HEK293 (cell line): ENCODE measurements at regions not wholly inside any gene's neighbourhood (a gene's known extent, or its start where the extent isn't known, plus 50 kb on each side); places are given as distances from the start of the nearest gene placed in this dataset.

Experiments
- CTCF ChIA-PET: fragments of 350-600 bp; formaldehyde crosslinking; extraction: SDS; loops from one replicate; lab custom pipeline; 2021; ENCODE audit warnings: antibody characterized with exemption; lab: Yijun Ruan, JAX
- POLR2A ChIA-PET: fragments of 300-600 bp; formaldehyde crosslinking; extraction: SDS; loops from one replicate; lab custom pipeline; 2020; ENCODE audit warnings: antibody characterized with exemption, inconsistent platforms; lab: Yijun Ruan, JAX
- H3K27ac ChIP-seq: fragments of 200-500 bp; sonication (Bioruptor generic); 2 replicates; pipeline ENCODE4 v1.5.1; 2014; ENCODE audit warnings: low read depth, low read length, control low read depth, inconsistent platforms; ENCODE audit errors: extremely low read depth
- H3K36me3 ChIP-seq, 2 experiments: fragments of 200-500 bp in 1 of 2; sonication (Bioruptor generic) in 1 of 2; 1 replicate in 1 of 2; 2 replicates in 1 of 2; pipeline ENCODE4 v1.5.1; 2014 to 2017; ENCODE audit warnings: inconsistent platforms in 2 of 2, low read length in 2 of 2; ENCODE audit not compliant: control insufficient read depth in 2 of 2, insufficient read depth in 1 of 2
- H3K4me1 ChIP-seq: fragments of 200-500 bp; sonication (Bioruptor generic); 2 replicates; pipeline ENCODE4 v1.5.1; 2014; ENCODE audit warnings: mild to moderate bottlenecking, low read length, inconsistent platforms; ENCODE audit not compliant: control insufficient read depth, insufficient read depth
- H3K4me3 ChIP-seq: 2 replicates; pipeline ENCODE4 v1.5.1; 2011; ENCODE audit warnings: low read depth, mild to moderate bottlenecking, control low read depth, low read length, moderate library complexity
- H3K9me3 ChIP-seq: fragments of 200-500 bp; sonication (Bioruptor generic); 2 replicates; pipeline ENCODE4 v1.5.1; 2014; ENCODE audit warnings: low read depth, low read length, inconsistent platforms; ENCODE audit not compliant: control insufficient read depth, insufficient read depth
- BCL11A ChIP-seq: fragments of 450-650 bp; formaldehyde crosslinking; IDR thresholded peaks from 2 replicates; pipeline ENCODE4 v1.5.1; 2016; ENCODE audit warnings: low read depth, missing biosample characterization, missing genetic modification characterization
- GLI2 ChIP-seq: fragments of 450-650 bp; formaldehyde crosslinking; IDR thresholded peaks from 2 replicates; pipeline ENCODE4; 2017; ENCODE audit warnings: missing biosample characterization, missing genetic modification characterization, low read depth, borderline replicate concordance
- GLIS1 ChIP-seq: fragments of 450-650 bp; formaldehyde crosslinking; IDR thresholded peaks from 2 replicates; pipeline ENCODE4 v1.5.1; 2016; ENCODE audit warnings: missing biosample characterization, missing genetic modification characterization
- KLF10 ChIP-seq: fragments of 450-650 bp; IDR thresholded peaks from 2 replicates; pipeline ENCODE4 v1.5.1; 2018; ENCODE audit warnings: missing biosample characterization, mild to moderate bottlenecking, missing genetic modification characterization
- MEIS1 ChIP-seq: sonication (generic); formaldehyde crosslinking; IDR thresholded peaks from 2 replicates; pipeline ENCODE4 v1.8.1; 2022; ENCODE audit warnings: missing genetic modification reagents, mild to moderate bottlenecking, borderline replicate concordance
- MYNN ChIP-seq: fragments of 450-650 bp; formaldehyde crosslinking; IDR thresholded peaks from 2 replicates; pipeline ENCODE4 v1.5.1; 2016; ENCODE audit warnings: missing biosample characterization, missing genetic modification characterization, borderline replicate concordance
- OSR2 ChIP-seq: fragments of 450-650 bp; formaldehyde crosslinking; IDR thresholded peaks from 2 replicates; pipeline ENCODE4 v1.5.1; 2016; ENCODE audit warnings: missing biosample characterization, missing genetic modification characterization
- ZBTB48 ChIP-seq: fragments of 450-650 bp; formaldehyde crosslinking; IDR thresholded peaks from 2 replicates; pipeline ENCODE4 v1.5.1; 2016; ENCODE audit warnings: missing biosample characterization, missing genetic modification characterization
- ZBTB8A ChIP-seq: fragments of 450-650 bp; formaldehyde crosslinking; IDR thresholded peaks from 2 replicates; pipeline ENCODE4 v1.5.1; 2016; ENCODE audit warnings: missing biosample characterization, missing genetic modification characterization
- ZFP37 ChIP-seq: fragments of 450-650 bp; formaldehyde crosslinking; IDR thresholded peaks from 2 replicates; pipeline ENCODE4 v1.5.1; 2016; ENCODE audit warnings: missing biosample characterization, missing genetic modification characterization
- ZFP69B ChIP-seq: fragments of 450-650 bp; formaldehyde crosslinking; IDR thresholded peaks from 2 replicates; pipeline ENCODE4 v1.5.1; 2016; ENCODE audit warnings: missing biosample characterization, missing genetic modification characterization
- ZNF10 ChIP-seq: fragments of 450-650 bp; formaldehyde crosslinking; IDR thresholded peaks from 2 replicates; pipeline ENCODE4 v1.5.1; 2017; ENCODE audit warnings: missing biosample characterization, missing genetic modification characterization
- ZNF133 ChIP-seq: fragments of 450-650 bp; formaldehyde crosslinking; IDR thresholded peaks from 2 replicates; pipeline ENCODE4 v1.5.1; 2016; ENCODE audit warnings: missing biosample characterization, missing genetic modification characterization
- ZNF155 ChIP-seq: fragments of 450-650 bp; formaldehyde crosslinking; IDR thresholded peaks from 2 replicates; pipeline ENCODE4 v1.5.1; 2016; ENCODE audit warnings: missing biosample characterization, missing genetic modification characterization
- ZNF16 ChIP-seq: fragments of 450-650 bp; formaldehyde crosslinking; IDR thresholded peaks from 2 replicates; pipeline ENCODE4 v1.5.1; 2016; ENCODE audit warnings: low read depth, missing biosample characterization, missing genetic modification characterization
- ZNF19 ChIP-seq: fragments of 450-650 bp; formaldehyde crosslinking; IDR thresholded peaks from 2 replicates; pipeline ENCODE4; 2016; ENCODE audit warnings: missing biosample characterization, missing genetic modification characterization, low read depth
- ZNF248 ChIP-seq: fragments of 450-650 bp; formaldehyde crosslinking; IDR thresholded peaks from 2 replicates; pipeline ENCODE4 v1.5.1; 2017; ENCODE audit warnings: missing biosample characterization, missing genetic modification characterization
- ZNF292 ChIP-seq: fragments of 450-650 bp; formaldehyde crosslinking; IDR thresholded peaks from 2 replicates; pipeline ENCODE4 v1.5.1; 2016; ENCODE audit warnings: low read depth, missing biosample characterization, missing genetic modification characterization, borderline replicate concordance
- ZNF354C ChIP-seq: fragments of 450-650 bp; formaldehyde crosslinking; IDR thresholded peaks from 2 replicates; pipeline ENCODE4 v1.5.1; 2016; ENCODE audit warnings: missing biosample characterization, missing genetic modification characterization, low read depth, borderline replicate concordance
- ZNF426 ChIP-seq: fragments of 450-650 bp; formaldehyde crosslinking; IDR thresholded peaks from 2 replicates; pipeline ENCODE4 v1.5.1; 2017; ENCODE audit warnings: missing biosample characterization, missing genetic modification characterization, mild to moderate bottlenecking, inconsistent platforms, moderate library complexity
- ZNF514 ChIP-seq: fragments of 450-650 bp; formaldehyde crosslinking; IDR thresholded peaks from 2 replicates; pipeline ENCODE4 v1.5.1; 2016; ENCODE audit warnings: missing biosample characterization, missing genetic modification characterization
- ZNF561 ChIP-seq: fragments of 450-650 bp; IDR thresholded peaks from 2 replicates; pipeline ENCODE4 v1.5.1; 2018; ENCODE audit warnings: missing biosample characterization, missing genetic modification characterization, borderline replicate concordance
- ZNF660 ChIP-seq: fragments of 450-650 bp; IDR thresholded peaks from 2 replicates; pipeline ENCODE4 v1.5.1; 2018; ENCODE audit warnings: missing biosample characterization, mild to moderate bottlenecking, missing genetic modification characterization
- ZNF677 ChIP-seq: fragments of 450-650 bp; IDR thresholded peaks from 2 replicates; pipeline ENCODE4 v1.5.0; 2018; ENCODE audit warnings: missing biosample characterization, mild to moderate bottlenecking, missing genetic modification characterization, moderate library complexity
- ZSCAN30 ChIP-seq: fragments of 450-650 bp; IDR thresholded peaks from 2 replicates; pipeline ENCODE4 v1.5.1; 2018; ENCODE audit warnings: missing biosample characterization, mild to moderate bottlenecking, missing genetic modification characterization, moderate library complexity
- TF ChIP-seq, protein P1 (sequence below): fragments of 450-650 bp; formaldehyde crosslinking; IDR thresholded peaks from 2 replicates; pipeline ENCODE4 v1.5.1; 2016; ENCODE audit warnings: missing biosample characterization, missing genetic modification characterization

DNA sequence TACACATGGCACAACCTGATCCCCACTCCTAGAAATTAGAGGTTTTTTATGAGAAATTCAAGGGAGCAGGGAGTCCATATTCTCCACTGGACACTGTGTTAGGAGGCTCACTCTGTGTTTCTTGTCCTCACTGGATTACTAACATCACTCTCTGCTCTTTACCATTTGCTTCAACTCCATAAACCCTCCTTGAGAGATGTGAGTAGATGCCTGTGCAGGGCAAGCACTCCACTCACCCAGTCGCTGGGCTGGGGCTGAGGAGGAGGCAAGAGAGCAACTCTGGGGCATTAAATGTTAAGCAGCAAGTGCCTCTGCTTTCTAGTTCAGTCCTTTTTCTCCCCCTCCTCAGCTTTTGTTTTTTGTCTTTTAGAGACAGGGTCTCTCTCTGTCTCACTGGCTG, 115.1 kb downstream of the LARP7 start:
- Histone ChIP-seq H3K9me3 (no peaks in the 10 kb centered on the region), H3K4me1 (no peaks in the 10 kb centered on the region), H3K4me3 (no peak overlapping the region), H3K36me3 (no peaks in the 10 kb centered on the region)
- POLR2A ChIA-PET, result no interaction called here
- no peak for TF ChIP-seq BCL11A (tag by site-specific recombination)
- no peak for TF ChIP-seq ZFP37 (tag by site-specific recombination)
- no peak for TF ChIP-seq ZNF16 (tag by site-specific recombination)
- no peak for TF ChIP-seq ZNF292 (tag by site-specific recombination)
- TF ChIP-seq, protein P1, sequence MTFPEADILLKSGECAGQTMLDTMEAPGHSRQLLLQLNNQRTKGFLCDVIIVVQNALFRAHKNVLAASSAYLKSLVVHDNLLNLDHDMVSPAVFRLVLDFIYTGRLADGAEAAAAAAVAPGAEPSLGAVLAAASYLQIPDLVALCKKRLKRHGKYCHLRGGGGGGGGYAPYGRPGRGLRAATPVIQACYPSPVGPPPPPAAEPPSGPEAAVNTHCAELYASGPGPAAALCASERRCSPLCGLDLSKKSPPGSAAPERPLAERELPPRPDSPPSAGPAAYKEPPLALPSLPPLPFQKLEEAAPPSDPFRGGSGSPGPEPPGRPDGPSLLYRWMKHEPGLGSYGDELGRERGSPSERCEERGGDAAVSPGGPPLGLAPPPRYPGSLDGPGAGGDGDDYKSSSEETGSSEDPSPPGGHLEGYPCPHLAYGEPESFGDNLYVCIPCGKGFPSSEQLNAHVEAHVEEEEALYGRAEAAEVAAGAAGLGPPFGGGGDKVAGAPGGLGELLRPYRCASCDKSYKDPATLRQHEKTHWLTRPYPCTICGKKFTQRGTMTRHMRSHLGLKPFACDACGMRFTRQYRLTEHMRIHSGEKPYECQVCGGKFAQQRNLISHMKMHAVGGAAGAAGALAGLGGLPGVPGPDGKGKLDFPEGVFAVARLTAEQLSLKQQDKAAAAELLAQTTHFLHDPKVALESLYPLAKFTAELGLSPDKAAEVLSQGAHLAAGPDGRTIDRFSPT, result no peak
- no peak for TF ChIP-seq ZNF561 (tag by site-specific recombination)
- no peak for TF ChIP-seq GLIS1 (tag by site-specific recombination)
- TF ChIP-seq ZSCAN30 (tag by site-specific recombination), result no peak
- no peak for TF ChIP-seq OSR2 (tag by site-specific recombination)
- no peak for TF ChIP-seq ZNF133 (tag by site-specific recombination)
- TF ChIP-seq GLI2 (tag by site-specific recombination), result no peak
- TF ChIP-seq ZNF660 (tag by site-specific recombination), result no peak
- TF ChIP-seq ZNF19 (tag by site-specific recombination), result no peak
- TF ChIP-seq MYNN (tag by site-specific recombination), result no peak
- TF ChIP-seq ZNF354C (tag by site-specific recombination), result no peak
- no peak for TF ChIP-seq ZNF10 (tag by site-specific recombination)
- TF ChIP-seq, all 188 proteins: peak for 0
- H3K27ac ChIP-seq, result no peak overlapping the region
- CTCF ChIA-PET, result interaction anchor here (0.8 to 2.0 kb wide), 3 partner anchors 10 to 118 kb away, joined by 3 to 8 read pairs (median 3); no protein-coding TSS in a partner anchor

DNA sequence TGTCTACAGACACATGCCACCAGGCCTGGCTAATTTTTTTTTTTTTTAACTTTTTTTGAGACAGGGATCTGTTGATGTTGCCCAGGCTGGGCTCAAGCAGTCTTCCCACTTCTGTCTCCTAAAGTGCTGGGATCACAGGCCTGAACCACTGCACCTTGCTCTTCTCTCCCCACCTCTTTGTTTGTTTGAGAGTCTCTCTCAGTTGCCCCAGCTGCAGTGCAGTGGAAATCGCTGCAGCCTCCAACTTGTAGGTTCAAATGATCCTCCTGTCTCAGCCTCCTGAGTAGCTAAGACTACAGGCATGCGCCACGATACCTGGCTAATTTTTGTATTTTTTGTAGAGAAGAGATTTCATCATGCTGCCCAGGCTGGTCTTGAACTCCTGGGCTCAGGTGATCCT, 115.6 kb downstream of the LARP7 start:
- H3K36me3 ChIP-seq, result no peaks in the 10 kb centered on the region
- H3K9me3 ChIP-seq, result no peaks in the 10 kb centered on the region
- no peak overlapping the region for H3K27ac ChIP-seq
- POLR2A ChIA-PET, result no interaction called here
- TF ChIP-seq ZNF514 (tag by site-specific recombination) (no peak), ZNF248 (tag by site-specific recombination) (no peak), MEIS1 (CRISPR knock-in tag) (no peak), ZBTB8A (tag by site-specific recombination) (no peak), ZBTB48 (tag by site-specific recombination) (no peak), ZNF155 (tag by site-specific recombination) (no peak), ZFP69B (tag by site-specific recombination) (no peak), ZNF677 (tag by site-specific recombination) (no peak), KLF10 (tag by site-specific recombination) (no peak), ZNF426 (no peak)
- TF ChIP-seq, all 188 proteins: peak for 0
- Histone ChIP-seq H3K4me1 (no peaks in the 10 kb centered on the region), H3K4me3 (no peak overlapping the region)
- CTCF ChIA-PET, result interaction anchor here (2.0 kb wide), 1 partner anchor 10 kb away, joined by 8 read pairs; no protein-coding TSS in a partner anchor
